ENCODE measurements at regions not wholly inside any gene's neighbourhood (a gene's known extent, or its start where the extent isn't known, plus 50 kb on each side); places are given as distances from the start of the nearest gene placed in this dataset.

- DNase-seq (ENCODE audit: low spot score) = no peak
- Histone ChIP-seq H3K36me3 (ENCODE audit: control insufficient read depth in 4 of 4, insufficient read depth in 3 of 4, low read depth in 1 of 4, low read length in 3 of 4) (no peaks in the 10 kb centered on the region), H3K9me3 (ENCODE audit: control insufficient read depth in 4 of 4, low read length in 3 of 4) (no peaks in the 10 kb centered on the region), H3K4me1 (ENCODE audit: control insufficient read depth in 4 of 4, insufficient read depth in 4 of 4, low read length in 3 of 4) (no peaks in the 10 kb centered on the region), H3K9ac (ENCODE audit: low read depth in 1 of 2, low read length in 2 of 2) (no peak overlapping the region), H3K27ac (ENCODE audit: low read depth in 1 of 2, low read length in 2 of 2) (no peak overlapping the region), H3K4me3 (ENCODE audit: low read depth in 1 of 3, low read length in 3 of 3) (no peak overlapping the region), H3K27me3 (ENCODE audit: control insufficient read depth in 4 of 4, insufficient read depth in 4 of 4, low read length in 3 of 4) (no peaks in the 10 kb centered on the region)
- WGBS = 76% methylated on average over 3 of the region's 3 CpGs
- no peak for TF ChIP-seq GABPA (IDR thresholded peaks at IDR 0.05 in 1 of 2, conservative IDR thresholded peaks at IDR 0.05 in 1 of 2)
Measured at GRCh38 chr6:102517506-102517905, 1124.0 kb downstream of the GRIK2 start.

DNA sequence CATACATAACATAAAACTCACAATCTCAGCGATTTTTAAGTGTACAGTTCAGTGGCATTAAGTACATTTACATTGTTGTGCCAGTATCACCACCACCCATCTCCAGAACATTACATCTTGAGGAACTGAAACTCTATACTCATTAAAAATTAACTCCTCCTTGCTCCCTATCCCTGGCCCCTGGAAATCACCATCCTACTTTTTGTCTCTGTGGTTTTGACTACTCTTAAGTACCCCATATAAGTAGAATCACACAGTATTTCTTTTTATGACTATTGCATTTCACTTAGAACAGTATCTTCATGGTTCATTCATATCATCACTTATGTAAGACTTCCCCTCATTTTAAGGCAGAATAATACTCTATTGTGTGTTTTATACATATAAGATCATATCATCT lies 1108.1 kb downstream of the GRIK2 start:
- no peak for DNase-seq (ENCODE audit: low spot score)
- Histone ChIP-seq H3K27ac (ENCODE audit: low read depth in 1 of 2, low read length in 2 of 2) (no peak overlapping the region), H3K9me3 (ENCODE audit: control insufficient read depth in 4 of 4, low read length in 3 of 4) (no peaks in the 10 kb centered on the region), H3K9ac (ENCODE audit: low read depth in 1 of 2, low read length in 2 of 2) (no peak overlapping the region), H3K4me1 (ENCODE audit: control insufficient read depth in 4 of 4, insufficient read depth in 4 of 4, low read length in 3 of 4) (no peaks in the 10 kb centered on the region), H3K4me3 (ENCODE audit: low read depth in 1 of 3, low read length in 3 of 3) (no peak overlapping the region), H3K27me3 (ENCODE audit: control insufficient read depth in 4 of 4, insufficient read depth in 4 of 4, low read length in 3 of 4) (no peaks in the 10 kb centered on the region), H3K36me3 (ENCODE audit: control insufficient read depth in 4 of 4, insufficient read depth in 3 of 4, low read depth in 1 of 4, low read length in 3 of 4) (no peaks in the 10 kb centered on the region)
- TF ChIP-seq YY1 (IDR thresholded peaks at IDR 0.05) (no peak), RAD21 (IDR thresholded peaks at IDR 0.05) (no peak), GABPA (IDR thresholded peaks at IDR 0.05 in 1 of 2, conservative IDR thresholded peaks at IDR 0.05 in 1 of 2) (no peak), REST (IDR thresholded peaks at IDR 0.05) (no peak), EGR1 (IDR thresholded peaks at IDR 0.05; ENCODE audit: low read depth in 2 of 2) (no peak), NR2F2 (IDR thresholded peaks at IDR 0.05) (no peak), TAF1 (conservative IDR thresholded peaks at IDR 0.05) (no peak)
- TF ChIP-seq, protein P1, sequence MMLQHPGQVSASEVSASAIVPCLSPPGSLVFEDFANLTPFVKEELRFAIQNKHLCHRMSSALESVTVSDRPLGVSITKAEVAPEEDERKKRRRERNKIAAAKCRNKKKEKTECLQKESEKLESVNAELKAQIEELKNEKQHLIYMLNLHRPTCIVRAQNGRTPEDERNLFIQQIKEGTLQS (IDR thresholded peaks at IDR 0.05) = no peak
- TF ChIP-seq, protein P2, sequence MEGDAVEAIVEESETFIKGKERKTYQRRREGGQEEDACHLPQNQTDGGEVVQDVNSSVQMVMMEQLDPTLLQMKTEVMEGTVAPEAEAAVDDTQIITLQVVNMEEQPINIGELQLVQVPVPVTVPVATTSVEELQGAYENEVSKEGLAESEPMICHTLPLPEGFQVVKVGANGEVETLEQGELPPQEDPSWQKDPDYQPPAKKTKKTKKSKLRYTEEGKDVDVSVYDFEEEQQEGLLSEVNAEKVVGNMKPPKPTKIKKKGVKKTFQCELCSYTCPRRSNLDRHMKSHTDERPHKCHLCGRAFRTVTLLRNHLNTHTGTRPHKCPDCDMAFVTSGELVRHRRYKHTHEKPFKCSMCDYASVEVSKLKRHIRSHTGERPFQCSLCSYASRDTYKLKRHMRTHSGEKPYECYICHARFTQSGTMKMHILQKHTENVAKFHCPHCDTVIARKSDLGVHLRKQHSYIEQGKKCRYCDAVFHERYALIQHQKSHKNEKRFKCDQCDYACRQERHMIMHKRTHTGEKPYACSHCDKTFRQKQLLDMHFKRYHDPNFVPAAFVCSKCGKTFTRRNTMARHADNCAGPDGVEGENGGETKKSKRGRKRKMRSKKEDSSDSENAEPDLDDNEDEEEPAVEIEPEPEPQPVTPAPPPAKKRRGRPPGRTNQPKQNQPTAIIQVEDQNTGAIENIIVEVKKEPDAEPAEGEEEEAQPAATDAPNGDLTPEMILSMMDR (IDR thresholded peaks at IDR 0.05; ENCODE audit: low read depth, low read length, missing input control) = no peak
- 56% methylated on average over 1 of the region's 1 CpG for WGBS

GRCh38 chr6:102494808-102495207 lies 1101.3 kb downstream of the GRIK2 start:
- Histone ChIP-seq H3K9ac (ENCODE audit: low read depth in 1 of 2, low read length in 2 of 2) (no peak overlapping the region), H3K4me3 (ENCODE audit: low read depth in 1 of 3, low read length in 3 of 3) (no peak overlapping the region), H3K4me1 (ENCODE audit: control insufficient read depth in 4 of 4, insufficient read depth in 4 of 4, low read length in 3 of 4) (no peaks in the 10 kb centered on the region), H3K36me3 (ENCODE audit: control insufficient read depth in 4 of 4, insufficient read depth in 3 of 4, low read depth in 1 of 4, low read length in 3 of 4) (no peaks in the 10 kb centered on the region), H3K27ac (ENCODE audit: low read depth in 1 of 2, low read length in 2 of 2) (no peak overlapping the region), H3K9me3 (ENCODE audit: control insufficient read depth in 4 of 4, low read length in 3 of 4) (no peaks in the 10 kb centered on the region), H3K27me3 (ENCODE audit: control insufficient read depth in 4 of 4, insufficient read depth in 4 of 4, low read length in 3 of 4) (no peaks in the 10 kb centered on the region)
- no peak for DNase-seq (ENCODE audit: low spot score)
- WGBS = 83% methylated on average over 1 of the region's 1 CpG
- TF ChIP-seq REST (IDR thresholded peaks at IDR 0.05) = no peak
- no peak for TF ChIP-seq RXRA (IDR thresholded peaks at IDR 0.05)
- TF ChIP-seq, protein P3, sequence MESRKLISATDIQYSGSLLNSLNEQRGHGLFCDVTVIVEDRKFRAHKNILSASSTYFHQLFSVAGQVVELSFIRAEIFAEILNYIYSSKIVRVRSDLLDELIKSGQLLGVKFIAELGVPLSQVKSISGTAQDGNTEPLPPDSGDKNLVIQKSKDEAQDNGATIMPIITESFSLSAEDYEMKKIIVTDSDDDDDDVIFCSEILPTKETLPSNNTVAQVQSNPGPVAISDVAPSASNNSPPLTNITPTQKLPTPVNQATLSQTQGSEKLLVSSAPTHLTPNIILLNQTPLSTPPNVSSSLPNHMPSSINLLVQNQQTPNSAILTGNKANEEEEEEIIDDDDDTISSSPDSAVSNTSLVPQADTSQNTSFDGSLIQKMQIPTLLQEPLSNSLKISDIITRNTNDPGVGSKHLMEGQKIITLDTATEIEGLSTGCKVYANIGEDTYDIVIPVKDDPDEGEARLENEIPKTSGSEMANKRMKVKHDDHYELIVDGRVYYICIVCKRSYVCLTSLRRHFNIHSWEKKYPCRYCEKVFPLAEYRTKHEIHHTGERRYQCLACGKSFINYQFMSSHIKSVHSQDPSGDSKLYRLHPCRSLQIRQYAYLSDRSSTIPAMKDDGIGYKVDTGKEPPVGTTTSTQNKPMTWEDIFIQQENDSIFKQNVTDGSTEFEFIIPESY (IDR thresholded peaks at IDR 0.05) = no peak
- TF ChIP-seq, protein P1 (IDR thresholded peaks at IDR 0.05) = no peak
- no peak for TF ChIP-seq YY1 (IDR thresholded peaks at IDR 0.05)

All from liver (tissue), 8 donors.